Pons (tissue), 1 donor: ENCODE measurements at regions not wholly inside any gene's neighbourhood (a gene's known extent, or its start where the extent isn't known, plus 50 kb on each side); places are given as distances from the start of the nearest gene placed in this dataset.

Experiments used
- DNase-seq: peaks from one replicate; pipeline ENCODE4 v3.0.0-alpha.2; 2016; ENCODE audit warnings: low spot score

DNA sequence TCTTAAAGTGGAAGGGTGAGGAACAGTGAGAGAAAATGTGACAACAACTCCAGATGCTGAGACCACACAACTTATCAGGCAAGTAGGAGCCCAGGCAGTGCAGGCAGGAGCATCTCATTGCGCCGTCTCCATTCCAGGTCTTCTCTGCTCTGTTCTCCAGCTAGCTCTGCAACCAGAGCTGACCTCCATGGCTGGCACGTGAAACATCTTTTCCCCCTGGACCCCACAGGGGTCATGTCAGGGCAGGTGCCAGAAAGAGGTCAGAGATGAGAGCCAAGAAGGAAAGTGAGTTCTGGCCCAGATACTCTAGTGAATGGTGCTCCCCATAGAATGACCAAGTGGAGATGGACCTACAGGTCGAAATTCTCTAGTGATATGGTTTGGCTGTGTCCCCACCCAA lies 281.4 kb downstream of the SMOC2 start:
- no peak for DNase-seq

DNA sequence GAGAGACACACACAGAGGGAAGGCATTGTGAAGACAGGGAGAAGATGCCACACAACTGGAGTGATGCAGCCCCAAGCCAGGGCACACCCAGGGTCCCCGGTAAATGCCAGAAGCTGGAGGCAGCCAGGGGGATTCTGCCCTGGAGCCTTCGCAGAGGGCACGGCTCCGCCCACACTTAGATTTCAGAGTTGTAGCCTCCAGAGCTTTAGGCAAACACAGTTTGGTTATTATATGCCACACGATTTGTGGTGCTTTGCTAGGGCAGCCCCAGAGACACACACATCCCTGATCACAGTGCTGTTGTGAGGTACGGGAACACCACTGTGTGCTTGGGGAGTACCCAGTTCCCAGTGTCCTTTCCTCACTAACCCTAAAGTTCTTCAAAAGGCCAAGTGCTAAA lies 280.6 kb downstream of the SMOC2 start:
- DNase-seq, result no peak

DNA sequence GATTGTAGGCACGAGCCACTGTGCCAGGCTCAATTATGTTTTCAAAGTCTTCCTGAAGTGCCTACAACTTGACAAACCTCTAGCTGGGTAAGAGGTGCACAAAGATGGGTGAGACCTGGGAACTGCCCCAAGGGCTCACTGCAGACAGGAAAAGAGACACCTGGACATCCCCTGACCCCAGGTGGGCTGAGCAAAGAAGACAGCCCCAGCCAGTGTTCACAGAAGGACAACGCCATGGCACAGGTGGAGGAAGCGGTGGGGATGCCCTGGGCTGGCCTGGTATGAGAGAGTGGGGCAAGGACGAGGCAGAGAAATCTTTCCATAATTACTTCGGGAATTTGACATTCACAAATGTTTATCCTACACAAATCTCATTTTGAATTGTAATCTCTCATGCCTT lies 278.9 kb downstream of the SMOC2 start:
- no peak for DNase-seq

- DNase-seq, result no peak
Observed at GRCh38 chr6:168718821-168719475, 278.0 kb downstream of the SMOC2 start.
